ENCODE measurements at regions not wholly inside any gene's neighbourhood (a gene's known extent, or its start where the extent isn't known, plus 50 kb on each side); places are given as distances from the start of the nearest gene placed in this dataset.

GRCh38 chr12:20270557-20270956 lies 97.8 kb upstream of the PDE3A start:
- Histone ChIP-seq H3K4me2 (ENCODE audit: low read depth, low read length) (no peak overlapping the region), H3K27me3 (ENCODE audit: control insufficient read depth, insufficient read depth, low read length) (no peaks in the 10 kb centered on the region), H3K56ac (ENCODE audit: extremely low read depth, insufficient read depth, low read length) (no peak overlapping the region), H4K8ac (ENCODE audit: low read depth in 2 of 2, low read length in 2 of 2) (no peak overlapping the region), H2BK15ac (ENCODE audit: low read depth, low read length) (no peak overlapping the region), H3K9ac (ENCODE audit: low read depth, low read length) (no peak overlapping the region), H3K4me1 (ENCODE audit: control insufficient read depth, insufficient read depth, low read length) (peaks cover 2% of the 10 kb centered on the region; the same call in 1 of the 2 replicates), H2BK5ac (ENCODE audit: low read depth, low read length, poor library complexity, severe bottlenecking) (no peak overlapping the region), H3K4me3 (ENCODE audit: insufficient read depth, low read depth, low read length) (no peak overlapping the region), H3K79me1 (ENCODE audit: low read depth in 1 of 2, low read length in 2 of 2) (no peaks in the 10 kb centered on the region), H3K4ac (ENCODE audit: low read depth, low read length) (no peak overlapping the region), H4K91ac (ENCODE audit: insufficient read depth, low read depth, low read length) (no peak overlapping the region), H4K20me1 (ENCODE audit: insufficient read depth, low read length) (no peaks in the 10 kb centered on the region), H2BK120ac (ENCODE audit: low read depth, low read length) (no peak overlapping the region), H3K9me1 (ENCODE audit: insufficient read depth, low read length) (no peaks in the 10 kb centered on the region), H3K36me3 (ENCODE audit: control insufficient read depth, insufficient read depth, low read length) (no peaks in the 10 kb centered on the region), H4K5ac (ENCODE audit: low read depth, low read length) (no peak overlapping the region), H3K14ac (replicated peaks; ENCODE audit: low read depth, low read length) (no peak overlapping the region), H2AFZ (replicated peaks; ENCODE audit: low read length, poor library complexity) (no peak overlapping the region), H2AK5ac (ENCODE audit: low read depth, low read length) (no peak overlapping the region), H3K18ac (ENCODE audit: low read depth, low read length) (no peak overlapping the region), H3K23ac (ENCODE audit: low read depth, low read length) (no peak overlapping the region), H3K27ac (ENCODE audit: insufficient read depth, low read length) (no peak overlapping the region), H2BK20ac (ENCODE audit: low read depth, low read length) (no peak overlapping the region), H3K9me3 (ENCODE audit: control insufficient read depth, insufficient read depth, low read length) (no peaks in the 10 kb centered on the region), H2AK9ac (replicated peaks; ENCODE audit: low read depth, low read length, poor library complexity) (no peak overlapping the region)
- dilution Hi-C loops (cut with HindIII; ENCODE audit: low sequenced_read_pairs, unreplicated experiment), result no loop called here
- WGBS, 2 experiments (ENCODE audit: extremely low coverage in 2 of 2, insufficient read length in 1 of 2), result no CpG with 5 or more reads among the region's 5 CpGs
- ChIA-PET POLR2A (ENCODE audit: unreplicated experiment) (no interaction called here), CTCF (no interaction called here)
- no peak for DNase-seq
- intact Hi-C loops (cut with micrococcal nuclease), result no loop called here
- TF ChIP-seq BHLHE40 (IDR thresholded peaks at IDR 0.05; ENCODE audit: low read depth, low read length), result no peak
- no peak for TF ChIP-seq CHD1 (IDR thresholded peaks at IDR 0.05; ENCODE audit: low read depth, low read length)
- no peak for TF ChIP-seq POLR2A (IDR thresholded peaks at IDR 0.05; ENCODE audit: low read depth, low read length)
- BruUV-seq (replicated peaks), result no TSS peak
- no peak for ATAC-seq (ENCODE audit: low read depth)
- in situ Hi-C loops (cut with MboI; ENCODE audit: low sequenced_read_pairs), result no loop called here
